IPS DF 6.9 (cell line): ENCODE measurements at regions not wholly inside any gene's neighbourhood (a gene's known extent, or its start where the extent isn't known, plus 50 kb on each side); places are given as distances from the start of the nearest gene placed in this dataset.

ENCODE experiments used
- DNase-seq: peaks from one replicate; pipeline ENCODE4 v3.0.0-alpha.2; 2013; ENCODE audit warnings: low read depth, low spot score
- H3K27ac ChIP-seq: one replicate; pipeline ENCODE4 v1.5.1; 2013; ENCODE audit warnings: low read length, control low read depth
- H3K27me3 ChIP-seq: 2 replicates; pipeline ENCODE4 v1.6.1; 2013; ENCODE audit warnings: mild to moderate bottlenecking, low read length; ENCODE audit not compliant: control insufficient read depth, insufficient read depth
- H3K36me3 ChIP-seq: 2 replicates; pipeline ENCODE4 v1.6.1; 2013; ENCODE audit warnings: low read length; ENCODE audit not compliant: control insufficient read depth, insufficient read depth
- H3K4me1 ChIP-seq: 2 replicates; pipeline ENCODE4 v1.6.1; 2013; ENCODE audit warnings: low read length; ENCODE audit not compliant: control insufficient read depth, insufficient read depth
- H3K4me3 ChIP-seq: 2 replicates; pipeline ENCODE4 v1.5.1; 2013; ENCODE audit warnings: mild to moderate bottlenecking, low read length
- H3K9me3 ChIP-seq: 2 replicates; pipeline ENCODE4 v1.6.1; 2013; ENCODE audit warnings: low read length, inconsistent platforms; ENCODE audit not compliant: control insufficient read depth, insufficient read depth
- WGBS: extraction: QIAGEN DNeasy Blood & Tissue Kit; methylation state at CpG from one replicate; pipeline ENCODE4 v1.1.7; 2013; ENCODE audit warnings: mixed read lengths, missing lambda C conversion rate; ENCODE audit not compliant: insufficient read length, insufficient coverage; 5-methylcytosine and 5-hydroxymethylcytosine counted together

DNA sequence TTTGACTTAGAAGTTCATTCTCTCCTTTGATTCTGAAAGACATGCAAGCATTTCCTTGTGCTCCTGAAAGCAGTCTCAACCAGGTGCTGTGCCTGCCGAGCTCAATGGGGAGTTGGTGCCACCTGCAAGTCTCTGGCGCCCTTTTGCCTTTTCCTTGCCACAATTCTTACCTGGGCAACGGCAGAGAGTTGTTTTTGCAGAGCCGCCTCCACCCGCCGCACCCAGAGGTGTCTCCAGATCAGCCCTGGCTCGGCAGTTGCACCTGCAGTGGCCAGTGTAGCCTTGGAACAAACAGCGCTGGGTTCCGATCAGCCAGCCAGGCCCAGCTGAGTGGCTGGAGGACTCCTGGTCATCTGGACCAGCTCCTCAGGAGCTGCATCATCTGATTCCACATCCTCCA lies 262.9 kb downstream of the IRX2 start:
- WGBS, result no CpG with 5 or more reads among the region's 9 CpGs
- Histone ChIP-seq H3K27me3 (no peaks in the 10 kb centered on the region), H3K36me3 (no peaks in the 10 kb centered on the region), H3K4me3 (no peak overlapping the region; the same call in 1 of the 2 replicates), H3K9me3 (no peaks in the 10 kb centered on the region), H3K4me1 (no peaks in the 10 kb centered on the region), H3K27ac (no peak overlapping the region)
- DNase-seq, result no peak

DNA sequence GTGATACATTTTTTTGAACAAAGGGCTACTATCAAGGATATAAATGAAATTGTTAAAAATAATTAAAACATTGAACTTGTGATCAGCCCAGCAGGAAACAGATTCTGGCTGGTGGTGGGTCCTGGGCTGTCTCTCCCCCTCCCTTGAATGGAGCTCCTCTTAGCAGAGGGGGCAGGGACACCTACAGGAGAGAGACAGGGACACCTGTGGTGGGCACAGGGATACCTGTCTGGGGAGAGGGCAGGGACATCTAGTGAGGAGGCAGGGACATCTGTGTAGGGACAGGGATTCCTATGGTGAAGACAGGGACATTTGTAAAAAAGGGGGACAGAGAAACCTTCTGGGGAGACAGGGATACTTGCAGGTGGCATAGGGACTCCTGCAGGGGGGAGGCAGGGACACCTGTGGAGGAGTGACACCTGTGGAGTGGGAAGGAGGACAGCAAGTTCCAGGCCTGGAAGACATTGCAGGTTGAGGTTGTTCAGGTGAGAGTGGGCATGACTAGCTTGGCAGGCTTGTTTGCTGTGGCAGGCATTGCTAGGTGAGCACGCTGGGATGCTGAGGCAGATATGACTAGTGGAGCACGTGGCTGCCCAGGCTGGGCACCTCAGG lies 264.2 kb downstream of the IRX2 start:
- Histone ChIP-seq H3K27ac (no peak overlapping the region), H3K4me3 (no peak overlapping the region), H3K4me1 (no peaks in the 10 kb centered on the region), H3K27me3 (no peaks in the 10 kb centered on the region), H3K36me3 (no peaks in the 10 kb centered on the region), H3K9me3 (no peaks in the 10 kb centered on the region)
- no peak for DNase-seq
- no CpG with 5 or more reads among the region's 2 CpGs for WGBS

DNA sequence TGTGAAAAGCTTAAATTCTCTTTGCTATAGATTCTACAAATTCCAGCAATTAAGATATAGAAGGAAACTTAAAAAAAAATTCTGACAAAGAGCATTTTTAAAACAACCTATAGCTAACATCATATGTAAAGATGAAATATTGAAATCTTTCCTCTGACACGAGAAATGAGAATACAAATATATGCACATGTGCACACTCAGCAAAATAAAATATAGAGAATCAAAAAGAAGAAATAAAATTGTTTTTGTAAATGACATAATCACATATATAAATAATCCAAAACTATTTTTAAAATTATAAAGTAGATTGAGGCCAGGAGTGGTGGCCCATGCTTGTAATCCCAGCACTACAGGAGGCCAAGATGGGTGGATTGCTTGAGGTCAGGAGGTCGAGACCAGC lies 265.1 kb downstream of the IRX2 start:
- no peak overlapping the region for H3K27ac ChIP-seq
- no peaks in the 10 kb centered on the region for H3K36me3 ChIP-seq
- no peaks in the 10 kb centered on the region for H3K27me3 ChIP-seq
- no peaks in the 10 kb centered on the region; the same call in 1 of the 2 replicates for H3K9me3 ChIP-seq
- H3K4me3 ChIP-seq, result no peak overlapping the region
- H3K4me1 ChIP-seq, result no peaks in the 10 kb centered on the region
- no CpG with 5 or more reads among the region's 2 CpGs for WGBS
- no peak for DNase-seq

DNA sequence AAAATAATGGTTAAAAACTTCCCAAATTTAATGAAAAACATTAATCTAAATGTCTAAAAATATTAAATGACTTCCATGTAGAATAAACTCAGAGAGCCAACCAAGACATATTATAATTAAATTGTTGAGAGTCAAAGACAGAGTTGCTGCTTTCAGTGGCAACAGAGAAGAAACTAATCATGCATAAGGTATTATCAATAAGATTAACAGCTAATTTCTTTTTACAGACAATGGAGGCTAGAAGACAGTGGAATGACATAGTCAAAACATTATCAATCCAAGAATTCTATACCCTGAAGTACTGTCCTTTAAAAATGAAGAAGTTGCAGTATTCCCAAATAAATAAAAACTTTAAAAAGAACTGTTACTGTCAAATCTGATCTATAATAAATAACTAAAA lies 268.7 kb downstream of the IRX2 start:
- no peak for DNase-seq
- Histone ChIP-seq H3K27ac (no peak overlapping the region), H3K4me1 (no peaks in the 10 kb centered on the region), H3K27me3 (no peaks in the 10 kb centered on the region), H3K36me3 (no peaks in the 10 kb centered on the region), H3K4me3 (no peak overlapping the region), H3K9me3 (no peaks in the 10 kb centered on the region; the same call in 1 of the 2 replicates)

DNA sequence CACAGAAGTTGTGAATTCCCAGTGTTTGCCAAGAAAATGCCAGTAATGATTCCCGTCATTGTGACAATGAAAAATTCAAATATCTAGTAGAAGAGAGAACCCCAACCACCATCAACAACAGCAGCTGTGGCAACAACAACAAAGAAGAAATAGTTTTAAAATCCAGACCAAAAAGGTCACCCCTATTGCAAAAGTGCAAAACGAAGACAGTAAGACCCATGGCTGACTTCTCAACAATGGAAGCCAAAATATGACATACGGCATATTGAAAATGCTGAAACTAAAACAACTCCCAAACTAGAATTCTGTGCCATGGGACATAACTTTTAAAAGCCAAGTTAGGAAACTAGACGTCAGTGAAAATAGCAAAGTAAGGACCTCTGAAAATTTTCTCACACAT lies 270.6 kb downstream of the IRX2 start:
- Histone ChIP-seq H3K27me3 (no peaks in the 10 kb centered on the region), H3K36me3 (no peaks in the 10 kb centered on the region), H3K27ac (no peak overlapping the region), H3K4me1 (no peaks in the 10 kb centered on the region), H3K9me3 (no peaks in the 10 kb centered on the region; the same call in 1 of the 2 replicates), H3K4me3 (no peak overlapping the region)
- no CpG with 5 or more reads among the region's 4 CpGs for WGBS
- no peak for DNase-seq

DNA sequence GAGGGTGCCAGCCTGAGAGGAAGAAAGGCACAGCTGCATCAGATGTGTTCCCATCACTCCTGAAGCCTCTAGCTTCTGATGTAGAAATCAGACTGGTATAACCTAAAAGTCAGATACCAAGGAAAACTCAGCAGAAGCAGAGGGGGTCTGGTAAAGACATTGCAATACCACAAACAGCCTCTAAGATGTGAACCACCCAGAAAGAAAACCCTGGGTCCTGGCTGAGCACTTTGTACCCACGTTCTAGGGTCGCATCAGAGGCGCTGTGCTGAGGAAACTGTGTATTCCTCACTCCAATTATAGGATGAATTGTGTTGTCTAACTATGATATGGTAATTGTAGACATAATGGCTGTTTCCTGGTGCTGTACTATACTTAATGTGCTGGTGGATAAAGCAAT lies 275.6 kb downstream of the IRX2 start:
- no peak overlapping the region for H3K4me3 ChIP-seq
- H3K4me1 ChIP-seq, result no peaks in the 10 kb centered on the region
- no peaks in the 10 kb centered on the region for H3K9me3 ChIP-seq
- no peaks in the 10 kb centered on the region for H3K36me3 ChIP-seq
- H3K27me3 ChIP-seq, result no peaks in the 10 kb centered on the region; the same call in 1 of the 2 replicates
- no peak for DNase-seq
- no peak overlapping the region for H3K27ac ChIP-seq
- no CpG with 5 or more reads among the region's 3 CpGs for WGBS

DNA sequence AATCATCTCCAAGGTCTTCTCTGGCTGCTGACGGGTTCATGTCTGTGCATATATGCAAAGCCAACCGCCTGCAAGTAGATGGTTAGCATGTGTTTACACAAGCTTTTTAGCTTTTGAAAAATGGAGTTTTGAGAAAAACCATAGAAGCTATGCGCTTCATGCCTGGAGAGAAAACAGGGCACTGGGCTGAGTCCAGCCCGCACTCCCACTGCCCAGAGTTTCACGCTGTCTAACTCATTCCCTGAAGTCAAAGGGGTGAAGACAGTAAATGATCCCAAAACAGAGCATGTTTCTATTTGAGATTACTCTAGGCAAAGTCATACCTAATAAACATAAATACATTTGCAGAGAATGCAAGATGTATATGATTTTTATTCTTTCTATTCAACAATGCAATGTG lies 278.8 kb downstream of the IRX2 start:
- no peaks in the 10 kb centered on the region for H3K4me1 ChIP-seq
- WGBS, result no CpG with 5 or more reads among the region's 5 CpGs
- no peak overlapping the region for H3K27ac ChIP-seq
- no peak overlapping the region for H3K4me3 ChIP-seq
- H3K9me3 ChIP-seq, result no peaks in the 10 kb centered on the region
- H3K36me3 ChIP-seq, result no peaks in the 10 kb centered on the region
- no peaks in the 10 kb centered on the region; the same call in 1 of the 2 replicates for H3K27me3 ChIP-seq
- DNase-seq, result no peak

DNA sequence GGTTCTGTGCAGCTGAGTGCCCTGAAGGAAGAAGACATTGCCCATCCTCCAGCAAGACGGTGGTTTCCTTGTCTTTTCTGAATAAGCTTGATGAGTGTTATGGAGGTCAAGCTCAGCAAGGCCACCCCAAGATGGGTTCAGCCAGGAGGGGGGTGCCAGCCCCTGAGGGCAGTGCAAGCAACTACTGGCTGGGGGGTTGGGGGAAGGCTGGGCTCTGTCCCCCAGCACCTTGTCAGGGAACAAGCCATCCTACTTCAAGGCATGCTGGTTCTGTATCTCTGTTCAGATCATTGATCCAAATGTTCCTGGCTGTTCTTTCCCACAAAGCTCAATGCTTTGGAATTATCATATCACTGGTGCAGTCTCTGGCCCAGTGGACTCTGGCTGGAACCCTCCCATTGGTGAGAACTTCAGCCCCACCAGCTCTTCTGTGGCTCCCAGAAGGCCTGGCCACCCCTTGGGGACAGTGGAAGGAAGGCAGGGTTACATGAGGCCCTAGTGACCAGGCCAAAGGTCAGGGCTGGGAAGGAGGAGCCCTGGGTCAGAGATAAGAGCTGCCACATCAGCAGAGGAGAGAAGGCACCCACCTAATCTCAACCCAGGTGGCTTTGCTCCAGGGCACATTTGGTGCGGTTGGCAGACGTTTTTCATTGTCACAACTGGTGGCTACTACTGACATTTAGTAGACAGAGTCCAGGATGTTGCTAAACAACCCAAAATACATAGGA lies 280.2 kb downstream of the IRX2 start:
- H3K27ac ChIP-seq, result no peak overlapping the region
- H3K4me1 ChIP-seq, result no peaks in the 10 kb centered on the region
- WGBS, result no CpG with 5 or more reads among the region's 3 CpGs
- H3K36me3 ChIP-seq, result no peaks in the 10 kb centered on the region
- no peak overlapping the region for H3K4me3 ChIP-seq
- no peaks in the 10 kb centered on the region for H3K9me3 ChIP-seq
- no peak for DNase-seq
- H3K27me3 ChIP-seq, result no peaks in the 10 kb centered on the region; the same call in 1 of the 2 replicates

DNA sequence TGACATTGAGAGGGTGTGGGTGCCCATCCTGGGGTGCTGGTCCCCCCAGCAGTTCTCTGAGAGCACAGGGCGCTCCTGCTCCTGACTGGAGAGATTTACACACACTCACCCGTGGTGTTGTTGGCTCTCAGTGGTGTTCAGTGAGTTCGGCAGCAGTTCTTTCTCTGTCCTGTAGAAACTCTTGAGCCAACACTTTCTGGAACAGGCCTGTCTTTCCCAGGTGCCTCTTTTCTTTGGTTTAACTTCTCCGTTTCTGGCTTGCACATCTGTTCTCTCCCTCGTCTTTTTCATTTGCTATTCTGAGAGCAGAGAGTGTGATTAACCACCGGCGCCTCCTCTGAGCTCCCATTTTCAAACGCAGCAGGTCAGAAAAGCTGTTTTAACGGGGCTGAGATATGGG lies 284.5 kb downstream of the IRX2 start:
- Histone ChIP-seq H3K36me3 (no peaks in the 10 kb centered on the region), H3K9me3 (no peaks in the 10 kb centered on the region), H3K4me1 (no peaks in the 10 kb centered on the region; the same call in 1 of the 2 replicates), H3K27me3 (no peaks in the 10 kb centered on the region), H3K4me3 (no peak overlapping the region), H3K27ac (no peak overlapping the region)
- DNase-seq, result no peak
- no CpG with 5 or more reads among the region's 9 CpGs for WGBS

DNA sequence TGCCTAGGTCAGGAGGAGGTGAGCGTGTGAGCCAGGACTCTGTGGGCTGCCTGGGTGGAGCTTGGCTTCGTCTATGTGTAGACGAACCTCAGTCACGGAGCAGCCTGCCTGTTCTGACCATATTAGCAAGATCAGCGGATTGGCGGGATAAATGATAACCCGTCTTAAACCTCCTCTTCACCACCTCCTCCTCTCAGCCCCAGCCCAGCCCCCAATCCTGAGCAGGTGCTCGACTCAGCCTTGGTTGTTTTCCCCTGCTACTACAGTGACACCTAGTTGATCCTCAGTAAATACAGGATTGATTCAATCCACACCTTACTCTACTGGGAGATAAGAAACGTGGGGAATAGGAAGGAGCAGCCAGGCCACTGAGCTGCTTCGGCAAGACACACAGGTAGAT lies 286.1 kb downstream of the IRX2 start:
- H3K27me3 ChIP-seq, result no peaks in the 10 kb centered on the region
- H3K4me1 ChIP-seq, result no peaks in the 10 kb centered on the region; the same call in 1 of the 2 replicates
- H3K36me3 ChIP-seq, result no peaks in the 10 kb centered on the region
- WGBS, result no CpG with 5 or more reads among the region's 10 CpGs
- H3K4me3 ChIP-seq, result no peak overlapping the region
- no peak overlapping the region for H3K27ac ChIP-seq
- no peaks in the 10 kb centered on the region for H3K9me3 ChIP-seq
- no peak for DNase-seq

DNA sequence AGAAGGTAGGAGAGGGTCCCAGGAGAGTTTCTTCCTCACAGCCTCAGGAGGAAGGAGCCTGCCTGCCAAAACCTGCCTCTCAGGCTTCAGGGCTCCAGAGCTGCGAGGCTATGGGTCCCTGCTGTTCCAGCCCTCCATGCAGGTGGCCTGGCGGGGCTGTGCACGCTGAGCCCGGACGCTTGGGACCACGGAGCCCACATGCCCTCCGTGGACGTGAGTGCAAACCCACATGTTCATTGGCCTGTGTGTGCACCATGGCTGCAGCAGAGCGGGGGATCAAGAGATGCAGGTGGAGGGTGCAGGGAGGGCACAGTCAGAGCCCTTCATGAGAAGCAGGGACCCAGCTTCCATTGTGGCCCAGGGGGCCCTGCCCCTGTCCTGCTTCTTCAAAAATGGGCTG lies 287.3 kb downstream of the IRX2 start:
- Histone ChIP-seq H3K4me1 (no peaks in the 10 kb centered on the region; the same call in 1 of the 2 replicates), H3K36me3 (no peaks in the 10 kb centered on the region), H3K9me3 (no peaks in the 10 kb centered on the region), H3K4me3 (no peak overlapping the region), H3K27ac (no peak overlapping the region), H3K27me3 (no peaks in the 10 kb centered on the region)
- no CpG with 5 or more reads among the region's 9 CpGs for WGBS
- DNase-seq, result no peak
